ENCODE measurements at regions not wholly inside any gene's neighbourhood (a gene's known extent, or its start where the extent isn't known, plus 50 kb on each side); places are given as distances from the start of the nearest gene placed in this dataset.

DNA sequence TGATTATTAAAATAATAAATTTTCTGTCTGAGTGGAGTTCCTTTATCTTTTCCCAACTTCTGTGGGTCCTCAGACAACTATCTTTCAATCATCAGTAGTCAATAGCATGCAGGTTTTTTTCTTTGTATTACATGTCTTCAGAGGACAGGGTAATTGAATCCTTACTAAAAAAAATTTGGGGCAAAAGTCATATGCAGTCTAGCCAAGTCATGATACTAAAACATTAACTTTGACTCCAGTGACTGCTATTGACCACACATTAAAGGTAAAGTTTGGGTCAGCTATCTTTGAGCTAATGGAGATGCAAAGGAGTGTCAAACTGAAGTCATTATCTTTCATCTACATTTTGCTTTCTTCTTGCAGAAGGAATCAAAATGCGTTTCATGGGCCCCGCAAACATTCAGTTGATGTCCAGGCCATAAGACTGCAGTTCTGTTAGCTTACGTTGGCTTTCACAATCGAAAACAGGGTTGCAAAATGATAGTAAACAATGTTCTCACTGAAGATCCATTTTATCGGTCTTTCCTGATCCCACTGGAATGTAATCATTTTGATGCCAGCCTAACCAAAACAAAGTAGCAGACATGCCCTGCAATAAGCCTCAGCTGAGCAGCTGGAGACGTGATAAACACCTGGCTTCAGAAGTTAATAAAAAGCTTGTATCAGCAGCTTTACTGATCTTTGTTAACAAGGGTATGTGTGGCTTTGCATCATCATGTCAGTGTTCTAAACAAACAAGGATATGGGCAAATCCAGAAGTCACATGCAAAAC, 186.1 kb upstream of the PRLR start:
- H3K4me3 ChIP-seq (replicated peaks; ENCODE audit: low read depth, low read length) = no peak overlapping the region
- DNase-seq (ENCODE audit: extremely low read depth, low read depth) = no peak
- TF ChIP-seq CTCF (IDR thresholded peaks at IDR 0.05; ENCODE audit: low read depth, low read length, missing control alignments) = no peak

DNA sequence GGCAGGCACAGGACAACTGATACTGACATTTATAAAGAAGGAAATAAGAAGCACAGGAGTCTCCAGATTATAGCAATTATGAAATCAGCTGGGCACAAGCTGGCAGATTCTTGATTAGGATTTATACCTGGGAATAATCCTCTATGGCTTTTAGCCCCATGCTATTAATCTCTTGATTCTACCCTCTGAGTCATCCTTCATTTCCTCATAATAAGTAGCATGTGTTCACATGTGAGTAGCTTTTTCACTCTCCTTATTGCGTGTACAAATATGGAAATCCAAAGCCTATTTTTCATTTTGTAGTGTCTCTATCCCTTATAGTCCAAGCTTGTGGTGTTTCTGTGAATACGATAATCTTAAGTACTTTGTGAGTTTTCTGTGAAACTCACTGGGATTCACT, 185.0 kb upstream of the PRLR start:
- no peak for DNase-seq (ENCODE audit: extremely low read depth, low read depth)
- TF ChIP-seq CTCF (IDR thresholded peaks at IDR 0.05; ENCODE audit: low read depth, low read length, missing control alignments) = no peak

GRCh38 chr5:35409361-35409760, 179.1 kb upstream of the PRLR start:
- no peak overlapping the region for H3K4me3 ChIP-seq (replicated peaks; ENCODE audit: low read depth, low read length)
- no peak for TF ChIP-seq CTCF (IDR thresholded peaks at IDR 0.05; ENCODE audit: low read depth, low read length, missing control alignments)
- DNase-seq (ENCODE audit: extremely low read depth, low read depth) = no peak

More for the DNA sequence above, 185.0 kb upstream of the PRLR start:
- H3K4me3 ChIP-seq (replicated peaks; ENCODE audit: low read depth, low read length) = no peak overlapping the region

GRCh38 chr5:35408146-35408545, 177.9 kb upstream of the PRLR start:
- no peak for TF ChIP-seq CTCF (IDR thresholded peaks at IDR 0.05; ENCODE audit: low read depth, low read length, missing control alignments)
- no peak for DNase-seq (ENCODE audit: extremely low read depth, low read depth)
- H3K4me3 ChIP-seq (replicated peaks; ENCODE audit: low read depth, low read length) = no peak overlapping the region

GRCh38 chr5:35407697-35408096, 177.4 kb upstream of the PRLR start:
- TF ChIP-seq CTCF (IDR thresholded peaks at IDR 0.05; ENCODE audit: low read depth, low read length, missing control alignments) = no peak
- no peak overlapping the region for H3K4me3 ChIP-seq (replicated peaks; ENCODE audit: low read depth, low read length)
- DNase-seq (ENCODE audit: extremely low read depth, low read depth) = no peak

DNA sequence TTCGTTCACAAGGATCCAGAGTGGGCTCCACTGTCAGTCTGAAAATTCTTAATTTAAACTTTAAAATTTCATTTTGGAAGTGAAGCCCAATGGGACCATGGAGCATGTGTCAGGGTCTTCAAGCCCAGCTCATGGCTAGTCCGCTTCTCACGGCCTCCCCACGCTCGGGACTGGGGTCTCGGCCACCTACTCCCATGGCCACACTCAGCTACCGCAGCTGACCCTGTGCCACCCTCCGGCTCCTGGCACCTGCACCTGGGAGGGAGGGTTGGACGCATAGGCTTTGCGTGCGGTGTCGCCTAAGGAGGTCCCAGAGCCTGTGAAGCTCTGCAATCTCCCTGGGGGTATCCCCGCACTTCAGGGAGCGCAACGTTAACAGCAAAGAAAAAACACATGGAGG, 175.7 kb upstream of the PRLR start:
- DNase-seq (ENCODE audit: extremely low read depth, low read depth) = no peak
- no peak for TF ChIP-seq CTCF (IDR thresholded peaks at IDR 0.05; ENCODE audit: low read depth, low read length, missing control alignments)
- H3K4me3 ChIP-seq (replicated peaks; ENCODE audit: low read depth, low read length) = no peak overlapping the region

GRCh38 chr5:35404701-35405100, 174.4 kb upstream of the PRLR start:
- no peak for DNase-seq (ENCODE audit: extremely low read depth, low read depth)
- TF ChIP-seq CTCF (IDR thresholded peaks at IDR 0.05; ENCODE audit: low read depth, low read length, missing control alignments) = no peak
- H3K4me3 ChIP-seq (replicated peaks; ENCODE audit: low read depth, low read length) = no peak overlapping the region

Measured in HFF-Myc (cell line).